Liver (tissue), 3 donors: ENCODE measurements at regions not wholly inside any gene's neighbourhood (a gene's known extent, or its start where the extent isn't known, plus 50 kb on each side); places are given as distances from the start of the nearest gene placed in this dataset.

Experiments used
- EGR1 ChIP-seq, 2 donors: IDR thresholded peaks; 2 replicates each; pipeline ENCODE4 v1.6.1; 2016 to 2018; ENCODE audit warnings: antibody characterized with exemption in 2 of 2, low read depth in 2 of 2
- GABPA ChIP-seq, 2 donors: IDR thresholded peaks in 1 of 2; conservative IDR thresholded peaks in 1 of 2; 2 replicates each; pipeline ENCODE4 v1.6.1; 2016; ENCODE audit warnings: antibody characterized with exemption in 2 of 2, mild to moderate bottlenecking in 1 of 2, moderate library complexity in 1 of 2
- RAD21 ChIP-seq, 2 donors: IDR thresholded peaks; 2 replicates each; pipeline ENCODE4 v1.6.1; 2016; ENCODE audit warnings: antibody characterized with exemption in 2 of 2, mild to moderate bottlenecking in 2 of 2
- SP1 ChIP-seq: IDR thresholded peaks from 2 replicates; pipeline ENCODE4 v1.6.1; 2018; ENCODE audit warnings: antibody characterized with exemption, mild to moderate bottlenecking
- TF ChIP-seq, protein P1 (sequence below): fragments of 150-350 bp; IDR thresholded peaks from 2 replicates; pipeline ENCODE4 v1.5.1; 2017; ENCODE audit warnings: improper control_type of control experiment, low read depth, low read length; ENCODE audit not compliant: missing input control
- TF ChIP-seq, protein P2 (sequence below): IDR thresholded peaks from 2 replicates; pipeline ENCODE4 v1.6.1; 2016; ENCODE audit warnings: antibody characterized with exemption
- donor health status: healthy.
- donor health status: healthy.

DNA sequence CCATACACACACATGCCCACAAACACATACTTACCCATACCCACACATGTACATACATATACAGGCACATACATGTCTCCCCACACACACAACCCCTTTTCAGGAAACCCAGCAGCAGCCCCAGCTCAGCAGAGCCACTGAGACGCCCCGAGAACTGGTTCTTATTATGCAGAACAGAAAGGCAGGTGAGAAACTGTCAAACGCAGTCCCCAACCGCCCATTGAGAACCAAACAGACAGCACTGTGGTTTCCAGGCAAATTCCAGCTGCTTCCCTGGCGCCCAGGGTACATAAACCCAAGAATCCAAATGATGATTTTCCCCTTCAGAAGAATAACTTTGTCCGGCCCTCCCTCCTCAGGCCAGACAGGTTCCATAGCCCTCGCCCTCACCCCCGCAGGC, 366.6 kb upstream of the ZMIZ1 start:
- TF ChIP-seq, protein P1, sequence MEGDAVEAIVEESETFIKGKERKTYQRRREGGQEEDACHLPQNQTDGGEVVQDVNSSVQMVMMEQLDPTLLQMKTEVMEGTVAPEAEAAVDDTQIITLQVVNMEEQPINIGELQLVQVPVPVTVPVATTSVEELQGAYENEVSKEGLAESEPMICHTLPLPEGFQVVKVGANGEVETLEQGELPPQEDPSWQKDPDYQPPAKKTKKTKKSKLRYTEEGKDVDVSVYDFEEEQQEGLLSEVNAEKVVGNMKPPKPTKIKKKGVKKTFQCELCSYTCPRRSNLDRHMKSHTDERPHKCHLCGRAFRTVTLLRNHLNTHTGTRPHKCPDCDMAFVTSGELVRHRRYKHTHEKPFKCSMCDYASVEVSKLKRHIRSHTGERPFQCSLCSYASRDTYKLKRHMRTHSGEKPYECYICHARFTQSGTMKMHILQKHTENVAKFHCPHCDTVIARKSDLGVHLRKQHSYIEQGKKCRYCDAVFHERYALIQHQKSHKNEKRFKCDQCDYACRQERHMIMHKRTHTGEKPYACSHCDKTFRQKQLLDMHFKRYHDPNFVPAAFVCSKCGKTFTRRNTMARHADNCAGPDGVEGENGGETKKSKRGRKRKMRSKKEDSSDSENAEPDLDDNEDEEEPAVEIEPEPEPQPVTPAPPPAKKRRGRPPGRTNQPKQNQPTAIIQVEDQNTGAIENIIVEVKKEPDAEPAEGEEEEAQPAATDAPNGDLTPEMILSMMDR: no peak
- TF ChIP-seq SP1 (no peak), RAD21 (IDR thresholded peaks at IDR 0.05) (no peak), GABPA (IDR thresholded peaks at IDR 0.05 in 1 of 2, conservative IDR thresholded peaks at IDR 0.05 in 1 of 2) (no peak), EGR1 (IDR thresholded peaks at IDR 0.05; ENCODE audit: low read depth in 2 of 2) (no peak)
- TF ChIP-seq, protein P2, sequence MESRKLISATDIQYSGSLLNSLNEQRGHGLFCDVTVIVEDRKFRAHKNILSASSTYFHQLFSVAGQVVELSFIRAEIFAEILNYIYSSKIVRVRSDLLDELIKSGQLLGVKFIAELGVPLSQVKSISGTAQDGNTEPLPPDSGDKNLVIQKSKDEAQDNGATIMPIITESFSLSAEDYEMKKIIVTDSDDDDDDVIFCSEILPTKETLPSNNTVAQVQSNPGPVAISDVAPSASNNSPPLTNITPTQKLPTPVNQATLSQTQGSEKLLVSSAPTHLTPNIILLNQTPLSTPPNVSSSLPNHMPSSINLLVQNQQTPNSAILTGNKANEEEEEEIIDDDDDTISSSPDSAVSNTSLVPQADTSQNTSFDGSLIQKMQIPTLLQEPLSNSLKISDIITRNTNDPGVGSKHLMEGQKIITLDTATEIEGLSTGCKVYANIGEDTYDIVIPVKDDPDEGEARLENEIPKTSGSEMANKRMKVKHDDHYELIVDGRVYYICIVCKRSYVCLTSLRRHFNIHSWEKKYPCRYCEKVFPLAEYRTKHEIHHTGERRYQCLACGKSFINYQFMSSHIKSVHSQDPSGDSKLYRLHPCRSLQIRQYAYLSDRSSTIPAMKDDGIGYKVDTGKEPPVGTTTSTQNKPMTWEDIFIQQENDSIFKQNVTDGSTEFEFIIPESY: no peak
